GM19238 (cell line): ENCODE measurements at regions not wholly inside any gene's neighbourhood (a gene's known extent, or its start where the extent isn't known, plus 50 kb on each side); places are given as distances from the start of the nearest gene placed in this dataset.
"Not testable (repeated sequence)": the region's sequence is repeated elsewhere in the genome, so short reads cannot be mapped to it uniquely, and the experiment has no call there.

Experiments used
- DNase-seq: peaks from one replicate; pipeline ENCODE4 v3.0.0; 2011; ENCODE audit warnings: low spot score; ENCODE audit not compliant: insufficient read length

DNA sequence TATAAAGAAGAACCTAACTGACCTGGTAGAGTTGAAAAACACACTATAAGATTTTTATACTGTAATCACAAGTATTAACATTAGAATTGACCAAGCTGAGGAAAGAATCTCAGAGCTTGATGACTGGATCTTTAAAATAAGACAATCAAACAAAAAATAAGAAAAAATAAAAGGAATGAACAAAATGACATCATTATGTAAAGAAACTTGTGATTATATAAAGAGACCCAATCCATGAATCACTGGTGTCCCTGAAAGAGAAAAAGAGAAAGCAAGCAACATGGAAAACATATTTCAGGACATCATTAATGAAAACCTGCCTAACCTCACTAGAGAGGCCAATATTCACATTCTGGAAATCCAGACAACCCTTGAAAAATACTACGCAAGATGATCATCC lies 822.5 kb upstream of the SLITRK5 start:
- DNase-seq: no peak

DNA sequence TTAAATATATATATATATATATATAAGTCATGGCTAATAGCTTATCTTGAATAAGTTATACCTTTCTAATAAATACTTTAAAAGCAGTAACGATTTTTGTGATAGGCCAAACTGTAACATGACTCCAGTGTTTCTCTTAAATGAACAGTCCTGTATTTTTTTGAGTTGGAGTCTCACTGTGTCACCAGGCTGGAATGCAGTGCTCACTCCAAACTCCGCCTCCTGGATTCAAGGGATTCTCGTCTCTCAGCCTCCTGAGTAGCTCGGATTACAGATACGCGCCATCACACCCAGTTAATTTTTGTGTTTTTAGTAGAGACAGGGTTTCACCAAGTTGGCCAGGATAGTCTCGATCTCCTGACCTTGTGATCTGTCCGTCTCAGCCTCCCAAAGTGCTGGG lies 814.2 kb upstream of the SLITRK5 start:
- DNase-seq: no peak

DNA sequence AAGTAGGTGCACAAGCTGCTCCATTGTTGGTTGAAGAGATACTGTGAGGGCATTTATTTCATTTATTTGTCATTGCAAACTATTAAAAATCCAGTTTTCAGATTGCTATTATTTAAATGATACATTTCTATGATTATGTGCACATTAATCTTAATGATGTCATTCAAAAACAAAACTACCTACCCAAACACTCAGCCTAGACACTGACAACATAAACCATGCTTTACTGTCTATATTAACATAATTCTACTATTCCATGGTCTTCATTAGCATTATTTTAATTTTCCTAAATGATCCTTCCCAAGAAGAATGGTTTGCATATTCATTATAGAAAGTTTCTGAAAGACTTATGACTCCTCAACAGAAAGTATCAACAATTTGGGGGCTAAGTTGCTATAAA lies 813.0 kb upstream of the SLITRK5 start:
- DNase-seq: no peak

DNA sequence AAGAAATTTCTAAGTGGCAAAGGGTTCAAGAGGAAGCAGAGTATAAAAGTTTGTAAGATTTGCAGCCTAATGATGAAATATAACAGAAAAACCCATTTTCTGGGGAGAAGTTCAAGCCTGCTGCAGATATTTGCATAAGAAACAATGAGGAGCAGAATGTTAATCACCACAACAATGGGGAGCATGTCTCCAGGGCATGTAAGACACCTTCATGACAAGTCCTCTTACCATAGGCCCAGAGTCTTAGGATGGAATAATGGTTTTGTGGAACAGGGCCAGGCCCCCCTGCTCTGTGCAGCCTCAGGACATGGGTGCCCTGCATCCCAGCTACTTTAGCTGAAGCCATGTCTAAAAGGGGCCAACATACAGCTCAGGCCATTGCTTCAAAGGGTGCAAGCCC lies 809.0 kb upstream of the SLITRK5 start:
- no peak for DNase-seq

DNA sequence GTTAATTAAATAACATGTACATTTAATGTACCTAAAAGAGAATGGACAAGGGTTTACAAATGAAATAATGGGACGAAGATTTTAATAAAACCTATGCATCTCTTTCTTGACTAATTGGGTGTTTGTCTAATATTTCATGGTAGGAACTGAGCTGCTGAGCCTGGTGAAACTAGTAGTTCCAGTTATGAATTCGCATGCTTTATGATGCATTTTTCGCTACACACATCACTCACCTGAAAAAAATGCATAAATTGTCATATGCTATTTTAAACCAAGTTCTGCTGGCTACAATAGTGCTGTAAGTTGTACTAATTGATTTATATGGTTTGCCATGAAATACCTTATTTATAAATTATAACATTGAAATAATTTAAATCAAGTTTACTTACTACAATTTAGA lies 806.8 kb upstream of the SLITRK5 start:
- DNase-seq: no peak

DNA sequence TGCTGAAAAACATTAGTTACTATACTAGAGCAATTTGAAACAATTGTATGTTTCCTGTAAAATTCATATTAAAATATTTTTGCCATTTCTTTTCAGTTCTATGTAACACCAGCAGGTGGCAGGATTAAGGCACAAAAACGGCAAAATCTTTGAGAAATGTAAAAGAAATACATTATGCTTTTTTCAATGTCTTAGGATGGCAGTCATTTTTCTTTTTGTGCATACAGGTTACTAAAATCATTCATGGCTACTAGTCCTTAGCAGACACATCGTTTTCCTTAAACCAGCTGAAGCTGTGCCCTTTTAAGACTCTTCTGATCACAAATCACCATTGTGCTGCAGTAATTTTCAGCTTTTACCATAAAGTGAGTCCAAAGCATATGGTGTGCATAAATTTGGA lies 800.7 kb upstream of the SLITRK5 start:
- DNase-seq: no peak

DNA sequence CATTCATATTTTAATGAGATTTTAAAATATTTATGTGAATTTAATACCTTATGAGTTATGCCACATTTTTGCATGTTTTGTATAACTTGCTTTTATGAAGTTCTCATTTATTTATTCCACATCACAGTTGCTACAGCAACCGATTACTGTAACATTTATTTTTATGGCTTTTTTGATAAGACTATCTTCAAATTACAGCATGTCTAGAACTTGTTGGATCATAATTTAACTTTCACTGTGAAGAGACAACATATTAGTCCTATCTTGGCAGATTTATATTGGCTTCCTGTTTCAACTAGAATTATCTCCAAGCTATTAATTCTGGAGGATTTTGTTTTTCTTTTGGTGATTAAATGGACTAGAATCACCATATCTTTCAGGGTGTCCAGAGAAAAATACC lies 793.7 kb upstream of the SLITRK5 start:
- no peak for DNase-seq

DNA sequence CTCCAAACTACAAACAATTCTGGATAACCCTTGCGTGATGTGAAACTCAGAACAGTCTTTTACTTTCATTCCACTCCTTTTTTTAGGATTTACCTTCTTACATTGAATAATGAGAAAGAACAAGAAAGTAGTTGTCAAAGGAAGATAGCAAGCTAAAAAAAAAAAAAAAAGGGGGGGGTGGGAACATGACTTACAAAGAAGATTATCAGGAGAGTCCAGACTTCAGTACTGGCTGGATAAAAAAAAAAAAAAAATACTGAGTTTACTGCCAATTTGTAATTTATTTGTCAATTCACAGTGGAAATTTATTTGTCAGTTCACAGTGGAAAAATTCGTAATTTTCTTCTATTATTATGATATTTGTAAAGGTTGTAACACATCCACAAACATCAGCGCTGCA lies 792.4 kb upstream of the SLITRK5 start:
- DNase-seq: no peak

DNA sequence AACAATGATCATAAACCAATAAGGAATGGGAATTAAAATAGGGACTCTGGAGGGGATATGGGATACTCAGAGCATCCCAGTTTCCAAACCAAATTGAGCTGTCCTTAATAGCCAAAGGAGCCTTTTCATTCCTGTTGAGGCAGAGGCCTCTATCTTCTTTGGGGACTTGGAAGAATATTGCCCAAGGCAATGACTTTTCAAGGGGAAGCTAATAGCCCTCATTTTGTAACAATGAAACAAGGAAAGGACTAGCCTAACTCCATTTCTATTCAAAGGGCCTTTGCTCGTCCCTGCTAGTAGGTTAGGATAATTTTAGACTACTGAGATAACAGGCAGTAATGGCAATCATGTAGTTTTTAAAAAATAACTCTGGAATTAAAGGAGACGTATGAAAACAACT lies 789.8 kb upstream of the SLITRK5 start:
- DNase-seq: no peak

DNA sequence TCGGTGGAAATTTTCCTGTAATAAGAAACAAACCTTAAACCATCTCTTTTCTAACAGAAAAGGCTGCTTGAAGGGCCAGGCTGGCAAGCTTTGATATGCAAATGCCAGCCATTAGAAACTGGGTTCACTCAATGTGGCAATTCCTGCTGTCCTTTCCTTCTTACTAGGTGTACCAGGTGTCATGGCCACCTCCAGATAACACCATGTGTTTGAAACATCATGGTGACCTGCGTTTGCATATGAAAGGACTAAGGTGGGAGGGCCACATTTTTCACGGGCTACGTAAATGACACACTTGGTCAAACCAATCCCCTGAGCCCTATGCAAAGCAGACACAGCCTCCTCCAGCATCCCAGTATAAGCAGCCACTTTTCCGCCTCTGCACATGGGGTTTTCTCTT lies 789.1 kb upstream of the SLITRK5 start:
- no peak for DNase-seq

DNA sequence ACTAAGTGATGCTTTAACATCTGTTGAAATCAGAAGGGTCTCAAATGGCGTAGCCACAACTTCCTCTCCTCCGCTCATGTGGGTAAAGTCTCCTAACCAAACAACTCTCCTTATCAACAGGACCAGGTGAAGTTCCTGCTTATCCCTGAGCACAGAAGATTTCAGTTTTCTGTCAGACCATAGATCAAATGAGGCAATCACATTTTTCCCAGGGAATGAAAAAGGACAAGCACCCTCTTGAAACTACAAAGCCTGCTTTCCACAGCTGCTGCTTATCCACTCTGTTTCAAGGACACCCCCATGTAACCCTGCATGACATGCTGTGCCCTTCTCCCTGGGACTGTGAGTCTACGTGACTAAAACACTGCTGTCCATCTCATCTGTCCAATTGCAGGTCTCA lies 788.3 kb upstream of the SLITRK5 start:
- no peak for DNase-seq

DNA sequence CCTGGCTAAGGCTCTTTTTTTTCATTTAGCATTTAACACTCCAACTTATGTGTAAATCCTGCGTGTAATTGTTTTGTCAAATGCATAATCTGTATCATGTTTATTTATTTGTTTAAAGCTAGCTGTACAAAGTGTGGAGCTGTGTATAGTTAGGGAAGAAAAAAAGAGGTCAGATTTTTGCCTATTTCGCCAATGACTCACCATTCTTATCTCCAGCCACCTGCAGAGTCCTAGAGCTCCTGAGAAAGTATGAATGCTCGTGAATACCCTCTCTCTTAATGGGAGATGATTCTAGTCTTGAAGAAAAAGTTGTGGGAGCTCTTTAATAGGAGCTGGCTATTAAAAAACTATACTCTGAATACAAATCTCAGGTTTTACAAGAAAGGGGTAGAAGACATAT lies 778.8 kb upstream of the SLITRK5 start:
- no peak for DNase-seq

DNA sequence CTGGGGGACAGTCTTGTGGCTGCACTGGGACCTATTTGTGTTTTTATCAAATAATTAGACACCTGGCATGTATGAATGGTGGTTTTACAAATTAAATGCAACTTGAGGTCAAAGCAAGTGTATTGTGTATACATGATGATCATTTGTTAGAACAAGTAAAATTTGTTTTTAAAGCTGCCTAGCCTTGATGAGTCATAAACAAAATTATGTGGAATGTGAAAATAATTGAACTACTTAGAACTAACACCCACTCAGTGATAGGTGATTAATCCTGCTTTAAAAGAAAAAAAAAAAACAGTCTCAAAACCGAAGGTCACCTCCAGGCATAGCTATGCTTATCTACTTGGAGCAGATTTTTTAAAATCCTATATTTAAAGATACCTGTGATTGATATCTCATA lies 770.3 kb upstream of the SLITRK5 start:
- no peak for DNase-seq

DNA sequence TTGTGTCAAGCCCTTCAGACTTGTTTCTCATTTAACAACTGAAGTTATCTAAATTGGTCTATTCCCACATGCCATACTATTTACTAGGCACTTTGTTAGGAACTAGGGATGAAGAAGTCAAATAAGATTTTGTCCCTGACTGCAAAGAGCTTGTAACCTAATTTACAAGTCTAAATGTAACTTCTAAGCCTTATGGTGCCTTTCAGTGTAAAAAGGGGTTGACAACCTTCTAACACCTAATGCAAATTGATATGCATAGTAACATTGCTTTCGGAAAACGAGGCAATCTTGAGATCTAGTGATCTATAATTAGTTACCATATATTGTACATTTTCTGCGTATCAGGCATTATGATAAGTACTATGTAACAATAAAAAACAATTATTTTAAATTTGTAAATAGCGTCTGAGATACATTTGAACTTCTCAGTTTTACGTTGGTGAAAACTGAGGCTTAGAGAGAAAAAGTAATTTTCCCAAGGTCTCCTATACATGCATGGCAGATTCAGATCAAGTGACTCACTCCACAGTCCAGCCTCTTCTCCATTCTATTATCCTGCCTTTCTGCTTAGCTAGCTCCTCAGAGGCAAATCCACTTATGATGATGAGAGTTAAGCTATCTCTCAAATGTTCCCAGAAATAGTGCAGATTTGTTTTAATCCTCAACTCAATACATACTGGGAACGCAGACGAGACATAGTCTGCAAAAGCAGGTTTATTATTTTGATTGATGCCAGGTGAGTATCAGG lies 764.9 kb upstream of the SLITRK5 start:
- no peak for DNase-seq

DNA sequence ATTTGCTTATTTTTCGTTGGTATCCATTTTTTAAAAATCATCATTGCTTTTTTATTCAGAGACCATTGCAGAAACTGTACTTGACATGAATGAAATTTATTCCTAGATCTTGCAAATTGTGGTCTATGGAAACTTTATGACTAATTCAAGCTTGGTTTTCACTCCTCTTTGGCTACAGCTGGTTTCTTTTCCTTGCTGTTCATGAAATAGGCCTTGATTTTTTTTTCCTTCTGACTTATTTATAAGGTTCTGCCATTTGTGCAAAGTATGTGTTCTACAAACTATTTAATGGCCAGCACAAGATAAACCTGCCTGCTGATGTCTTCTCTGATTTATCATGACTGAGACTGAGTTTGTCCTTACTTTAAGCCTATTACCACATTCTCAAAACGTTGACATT lies 764.0 kb upstream of the SLITRK5 start:
- no peak for DNase-seq

DNA sequence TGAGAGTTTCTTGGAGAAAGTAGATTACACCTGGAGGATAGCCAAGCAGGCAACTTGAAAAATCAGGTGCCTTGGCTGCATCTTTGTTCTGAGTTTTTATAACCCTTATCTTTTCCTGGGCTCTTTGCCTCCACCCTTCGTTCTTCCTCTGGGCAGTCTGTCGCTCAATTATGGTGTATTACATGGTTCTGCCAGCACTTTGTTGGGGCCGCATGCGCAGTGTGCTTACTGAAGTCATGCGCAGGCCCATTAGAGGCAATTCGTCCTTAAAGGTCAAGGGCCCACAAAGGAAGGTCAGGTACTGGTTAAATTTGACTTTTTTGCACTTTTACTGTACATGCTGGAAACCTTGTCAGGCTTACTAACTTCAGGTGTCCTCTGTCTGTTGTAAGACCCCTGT lies 761.9 kb upstream of the SLITRK5 start:
- no peak for DNase-seq

DNA sequence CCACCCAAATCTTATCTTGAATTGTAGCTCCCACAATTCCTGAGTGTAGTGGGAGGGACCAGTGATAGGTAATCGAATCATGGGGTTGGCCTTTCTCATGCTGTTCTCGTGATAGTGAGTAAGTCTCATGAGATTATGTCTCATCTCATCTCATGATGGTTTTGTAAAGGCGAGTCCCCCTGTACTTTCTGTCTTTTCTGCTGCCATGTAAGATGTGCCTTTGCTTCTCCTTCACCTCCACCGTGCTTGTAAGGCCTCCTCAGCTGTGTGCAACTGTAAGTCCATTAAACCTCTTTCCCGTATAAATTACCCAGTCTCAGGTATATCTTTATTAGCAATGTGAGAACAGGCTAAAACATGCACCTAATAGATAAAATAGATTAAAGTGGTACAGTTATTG lies 756.4 kb upstream of the SLITRK5 start:
- no peak for DNase-seq

DNA sequence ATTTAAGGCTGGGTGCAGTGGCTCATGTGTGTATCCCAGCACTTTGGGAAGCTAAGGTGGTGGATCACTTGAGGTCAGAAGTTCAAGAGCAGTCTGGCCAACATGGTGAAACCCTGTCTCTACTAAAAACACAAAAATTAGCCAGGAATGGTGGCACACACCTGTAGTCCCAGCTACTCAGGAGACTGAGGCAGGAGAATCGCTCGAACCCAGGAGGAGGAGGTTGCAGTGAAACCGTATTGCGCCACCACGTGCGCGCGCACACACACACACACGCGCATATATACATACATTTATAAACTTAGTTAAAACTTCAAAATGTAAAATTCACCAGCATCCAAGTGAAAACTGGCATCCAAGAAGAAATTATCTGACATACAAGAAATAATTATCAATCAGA lies 753.7 kb upstream of the SLITRK5 start:
- not testable (repeated sequence) for DNase-seq

DNA sequence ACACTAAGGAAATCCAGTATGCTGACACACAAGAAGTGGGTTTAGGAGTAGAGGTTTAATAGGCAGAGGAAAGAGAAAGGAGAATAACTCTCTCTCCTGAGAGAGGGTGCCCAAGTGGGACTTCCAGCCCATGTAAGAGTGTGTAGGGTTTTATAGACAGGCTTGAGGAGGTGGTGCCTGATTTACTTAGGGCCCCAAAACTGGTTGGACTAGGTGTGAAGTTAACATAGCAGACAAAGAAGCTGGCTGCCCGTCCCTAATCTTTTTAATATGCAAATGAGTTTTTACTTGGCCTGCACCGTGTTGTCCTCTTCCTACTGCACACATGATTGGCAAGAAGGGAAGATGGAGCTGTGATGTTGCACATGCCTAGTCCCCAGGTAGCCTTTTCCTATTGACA lies 752.5 kb upstream of the SLITRK5 start:
- DNase-seq: no peak

DNA sequence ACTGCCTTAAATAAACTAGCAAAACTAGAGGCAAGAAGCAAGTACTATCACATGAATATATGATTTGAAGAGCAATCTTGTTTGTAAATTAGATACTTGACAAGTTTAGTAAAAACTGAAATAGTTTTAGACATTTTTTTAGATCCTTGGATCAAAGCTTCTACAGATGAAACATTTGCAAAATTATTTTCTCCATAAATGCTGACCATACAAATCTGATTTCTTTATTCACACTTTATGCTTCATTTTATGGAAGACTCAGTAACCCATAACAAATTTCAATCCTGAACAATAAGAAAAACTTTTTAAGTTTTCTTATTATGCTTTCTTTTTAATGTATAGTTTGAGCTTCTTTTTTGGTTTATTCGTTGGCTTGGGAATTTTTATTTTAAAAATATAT lies 750.2 kb upstream of the SLITRK5 start:
- DNase-seq: no peak

DNA sequence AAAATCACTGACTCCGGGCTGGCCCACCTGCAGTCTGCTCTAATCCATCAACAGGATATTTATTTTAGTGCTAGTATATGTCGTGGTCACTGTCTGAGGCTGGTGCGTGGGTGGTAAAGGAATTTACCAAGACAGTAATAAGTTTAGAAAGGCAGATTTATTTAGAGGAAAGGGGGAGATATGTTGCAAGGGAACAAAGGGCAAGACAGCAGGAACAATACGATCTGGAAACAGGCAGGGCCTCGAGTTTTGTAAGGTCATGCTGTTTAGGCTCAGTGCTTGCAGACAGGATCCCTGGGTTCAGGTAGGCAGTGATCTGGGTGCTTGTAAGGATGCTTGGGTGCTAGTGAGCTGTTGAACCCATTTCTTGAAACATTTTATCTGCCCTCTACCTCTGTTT lies 748.2 kb upstream of the SLITRK5 start:
- no peak for DNase-seq

DNA sequence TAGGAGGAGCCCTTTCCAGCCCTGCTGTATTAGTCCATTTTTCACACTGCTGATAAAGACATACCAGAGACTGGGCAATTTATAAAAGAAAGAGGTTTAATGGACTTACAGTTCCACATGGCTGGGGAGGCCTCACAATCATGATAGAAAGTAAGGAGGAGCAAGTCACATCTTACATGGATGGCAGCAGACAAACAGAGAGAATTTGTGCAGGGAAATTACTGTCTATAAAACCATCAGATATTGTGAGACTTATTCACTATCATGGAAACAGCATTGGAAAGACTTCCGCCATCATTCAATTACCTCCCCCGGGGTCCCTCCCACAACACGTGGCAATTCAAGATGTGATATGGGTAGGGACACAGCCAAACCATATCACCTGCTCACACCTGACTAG lies 744.3 kb upstream of the SLITRK5 start:
- DNase-seq: not testable (repeated sequence)

DNA sequence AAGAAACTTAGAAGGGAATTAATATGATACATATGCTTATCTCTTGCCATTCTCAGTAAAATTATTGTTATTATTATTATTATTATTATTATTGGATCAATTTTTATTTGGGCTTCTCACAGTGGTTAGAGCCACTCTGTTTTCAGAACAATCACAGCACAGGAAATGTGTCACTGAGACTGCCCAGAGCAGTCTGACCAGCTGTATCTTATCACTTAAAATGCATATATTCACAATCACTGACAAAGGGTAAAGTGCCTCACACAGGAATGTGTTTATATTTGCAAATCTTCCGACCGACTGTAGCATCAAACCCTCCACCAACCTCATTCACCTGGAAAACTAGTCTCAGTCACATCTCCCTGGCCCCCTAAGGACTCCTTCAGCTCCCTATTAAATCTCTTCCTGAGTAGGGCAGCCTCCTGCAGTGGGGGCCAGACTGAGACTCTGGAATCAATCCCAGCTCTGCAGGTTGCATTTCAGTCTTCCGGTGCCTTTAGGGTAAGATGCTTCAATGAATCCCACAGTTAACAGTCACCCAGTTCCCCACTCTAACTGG lies 738.3 kb upstream of the SLITRK5 start:
- DNase-seq: no peak

DNA sequence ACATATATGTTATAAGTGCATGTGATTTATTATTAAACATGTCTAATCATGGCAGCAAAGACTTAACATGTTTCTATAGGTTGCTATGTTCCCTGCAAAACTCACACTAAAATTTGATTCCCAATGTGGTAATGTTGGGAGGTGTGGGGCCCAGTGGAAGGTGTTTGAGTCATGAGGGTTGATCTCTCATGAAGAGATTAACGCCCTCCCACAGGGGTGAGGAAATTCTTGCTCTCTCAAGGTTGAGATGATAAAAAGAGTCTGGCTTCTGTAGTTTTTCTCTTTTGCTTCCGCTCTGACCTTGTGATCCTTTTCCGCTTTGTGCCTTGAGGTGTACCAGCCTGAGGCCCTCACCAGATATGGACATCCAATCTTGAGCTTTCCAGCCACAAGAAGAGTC lies 737.5 kb upstream of the SLITRK5 start:
- DNase-seq: no peak
